Lower lobe of right lung (tissue), 2 donors: ENCODE measurements at regions not wholly inside any gene's neighbourhood (a gene's known extent, or its start where the extent isn't known, plus 50 kb on each side); places are given as distances from the start of the nearest gene placed in this dataset.

Experiments used
- ATAC-seq, 2 donors: fragments of 200-7000 bp; cut with Tn5 transposase; one replicate each; pipeline ENCODE4 v1.9.1; 2020 to 2022; ENCODE audit warnings: mild to moderate bottlenecking in 2 of 2, moderate library complexity in 2 of 2
- DNase-seq: peaks from one replicate; pipeline ENCODE4 v3.0.0-alpha.2; 2020
- H3K27ac ChIP-seq: fragments of 200-600 bp; one replicate; pipeline ENCODE4 v1.8.0; 2022
- H3K27me3 ChIP-seq: fragments of 200-600 bp; one replicate; pipeline ENCODE4 v1.8.0; 2022; ENCODE audit warnings: low read depth
- H3K36me3 ChIP-seq: fragments of 200-600 bp; one replicate; pipeline ENCODE4 v1.8.0; 2022; ENCODE audit warnings: mild to moderate bottlenecking
- H3K4me1 ChIP-seq: fragments of 200-600 bp; one replicate; pipeline ENCODE4 v1.8.0; 2022
- H3K4me3 ChIP-seq: fragments of 200-600 bp; one replicate; pipeline ENCODE4 v1.8.0; 2022; ENCODE audit warnings: mild to moderate bottlenecking
- H3K9me3 ChIP-seq: fragments of 200-600 bp; one replicate; pipeline ENCODE4 v1.8.0; 2022
- CTCF ChIP-seq: fragments of 200-600 bp; IDR thresholded peaks from one replicate; pipeline ENCODE4 v1.8.0; 2022; ENCODE audit warnings: antibody characterized with exemption, mild to moderate bottlenecking
- intact Hi-C: fragments of 100-400 bp; cut with DNase I; formaldehyde crosslinking; loops from one replicate; pipeline ENCODE4 v1.11.0; 2022
- donor health status: DM: no; HTN: yes; CAD: no; lungs with severe emphysema.

GRCh38 chr2:139033300-139033699, 253.1 kb upstream of the NXPH2 start:
- H3K9me3 ChIP-seq: no peaks in the 10 kb centered on the region
- no peak for DNase-seq
- no peaks in the 10 kb centered on the region for H3K4me1 ChIP-seq
- intact Hi-C loops: no loop called here
- no peak for TF ChIP-seq CTCF
- no peaks in the 10 kb centered on the region for H3K27me3 ChIP-seq
- H3K36me3 ChIP-seq: no peaks in the 10 kb centered on the region
- H3K4me3 ChIP-seq: no peak overlapping the region
- no peak for ATAC-seq
- no peak overlapping the region for H3K27ac ChIP-seq

- no peak overlapping the region for H3K4me3 ChIP-seq
- TF ChIP-seq CTCF: no peak
- intact Hi-C loops: no loop called here
- no peaks in the 10 kb centered on the region for H3K27me3 ChIP-seq
- no peak overlapping the region for H3K27ac ChIP-seq
- DNase-seq (no peak), ATAC-seq (no peak)
- no peaks in the 10 kb centered on the region for H3K36me3 ChIP-seq
- H3K4me1 ChIP-seq: no peaks in the 10 kb centered on the region
- H3K9me3 ChIP-seq: no peaks in the 10 kb centered on the region
Measured at GRCh38 chr2:139031722-139032121, 251.5 kb upstream of the NXPH2 start.

GRCh38 chr2:139020287-139020686, 240.1 kb upstream of the NXPH2 start:
- Histone ChIP-seq H3K27me3 (no peaks in the 10 kb centered on the region), H3K9me3 (no peaks in the 10 kb centered on the region), H3K27ac (no peak overlapping the region), H3K4me3 (no peak overlapping the region), H3K4me1 (no peaks in the 10 kb centered on the region), H3K36me3 (no peaks in the 10 kb centered on the region)
- intact Hi-C loops: no loop called here
- no peak for DNase-seq
- no peak for TF ChIP-seq CTCF
- ATAC-seq: no peak

GRCh38 chr2:139018252-139018651, 238.1 kb upstream of the NXPH2 start:
- Histone ChIP-seq H3K4me1 (no peaks in the 10 kb centered on the region), H3K9me3 (no peaks in the 10 kb centered on the region), H3K27me3 (no peaks in the 10 kb centered on the region), H3K27ac (no peak overlapping the region), H3K4me3 (no peak overlapping the region), H3K36me3 (no peaks in the 10 kb centered on the region)
- no peak for TF ChIP-seq CTCF
- ATAC-seq: peak in 1 of 2 donors; percentile 23
- intact Hi-C loops: no loop called here
- DNase-seq: no peak

- ATAC-seq (no peak), DNase-seq (no peak)
- H3K4me1 ChIP-seq: no peaks in the 10 kb centered on the region
- H3K9me3 ChIP-seq: no peaks in the 10 kb centered on the region
- TF ChIP-seq CTCF: no peak
- no peak overlapping the region for H3K4me3 ChIP-seq
- no peak overlapping the region for H3K27ac ChIP-seq
- no peaks in the 10 kb centered on the region for H3K27me3 ChIP-seq
- intact Hi-C loops: no loop called here
- H3K36me3 ChIP-seq: no peaks in the 10 kb centered on the region
Measured at GRCh38 chr2:139007130-139007529, 226.9 kb upstream of the NXPH2 start.

GRCh38 chr2:139000131-139000785, 220.1 kb upstream of the NXPH2 start:
- Histone ChIP-seq H3K4me3 (no peak overlapping the region), H3K27me3 (no peaks in the 10 kb centered on the region), H3K4me1 (no peaks in the 10 kb centered on the region), H3K27ac (no peak overlapping the region), H3K36me3 (no peaks in the 10 kb centered on the region), H3K9me3 (no peaks in the 10 kb centered on the region)
- ATAC-seq: no peak
- intact Hi-C loops: no loop called here
- no peak for TF ChIP-seq CTCF
- no peak for DNase-seq
